Keratinocyte (primary cell): ENCODE measurements at regions not wholly inside any gene's neighbourhood (a gene's known extent, or its start where the extent isn't known, plus 50 kb on each side); places are given as distances from the start of the nearest gene placed in this dataset.

Experiments used
- CTCF ChIP-seq, 3 experiments: IDR thresholded peaks in 1 of 3; conservative IDR thresholded peaks in 1 of 3; optimal IDR thresholded peaks in 1 of 3; 2 replicates in 2 of 3; 3 replicates in 1 of 3; pipeline versions ENCODE3 to v1.5.1; 2011; ENCODE audit warnings: low read length in 3 of 3, mild to moderate bottlenecking in 3 of 3, moderate library complexity in 2 of 3, control low read depth in 1 of 3, inconsistent platforms in 1 of 3; ENCODE audit not compliant: insufficient read depth in 2 of 3; ENCODE audit errors: extremely low read depth in 1 of 3
- EZH2 ChIP-seq: IDR thresholded peaks from one replicate; pipeline ENCODE4 v1.6.1; 2012; ENCODE audit warnings: inconsistent platforms, mild to moderate bottlenecking, low read length, moderate library complexity

GRCh38 chr13:89959074-89959473, 1388.4 kb upstream of the MIR17HG start:
- TF ChIP-seq CTCF (optimal IDR thresholded peaks at IDR 0.05 in 1 of 3, IDR thresholded peaks at IDR 0.05 in 1 of 3, conservative IDR thresholded peaks at IDR 0.05 in 1 of 3; ENCODE audit: extremely low read depth in 1 of 3, insufficient read depth in 2 of 3, low read length in 3 of 3) (no peak), EZH2 (no peak)
